ENCODE measurements at regions not wholly inside any gene's neighbourhood (a gene's known extent, or its start where the extent isn't known, plus 50 kb on each side); places are given as distances from the start of the nearest gene placed in this dataset.

- DNase-seq = no peak
These were observed 77.2 kb upstream of the EPHA7 start for GRCh38 chr6:93496548-93496947.

- no peak for DNase-seq
These were observed 74.7 kb upstream of the EPHA7 start for GRCh38 chr6:93494057-93494456.

DNA sequence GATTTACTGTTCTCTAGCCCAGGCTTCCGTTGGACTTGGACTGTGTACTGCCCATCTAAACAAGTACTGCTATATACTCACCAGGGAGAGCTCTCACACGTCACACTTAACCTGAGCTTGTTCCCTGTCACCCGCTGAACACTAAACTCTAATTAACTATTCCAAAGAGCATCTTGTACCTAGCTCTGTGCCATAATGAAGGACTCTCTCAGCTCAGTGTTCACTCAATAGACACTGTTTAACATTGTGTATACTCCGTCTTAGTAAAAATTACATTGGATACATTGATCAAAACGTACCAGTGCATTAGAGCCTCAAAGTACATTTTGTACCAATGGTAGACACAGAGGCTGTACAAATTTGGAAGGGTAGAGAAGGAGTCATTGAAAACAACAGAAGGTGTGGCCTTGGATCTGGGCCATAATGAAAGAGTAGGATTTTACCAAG lies 55.4 kb upstream of the EPHA7 start:
- no peak for DNase-seq

GRCh38 chr6:93471281-93471680 lies 51.9 kb upstream of the EPHA7 start:
- DNase-seq = no peak

Data from CD4-positive, alpha-beta T cell treated with Interleukin-21 for 1 hour (primary cell).